GM18508 (cell line): ENCODE measurements at regions not wholly inside any gene's neighbourhood (a gene's known extent, or its start where the extent isn't known, plus 50 kb on each side); places are given as distances from the start of the nearest gene placed in this dataset.

ENCODE experiments used
- ATAC-seq: cut with Tn5 transposase; IDR thresholded peaks from one replicate; pipeline ENCODE4 v1.9.1; 2021; ENCODE audit warnings: moderate number of reproducible peaks; ENCODE audit not compliant: insufficient read depth, unreplicated experiment

DNA sequence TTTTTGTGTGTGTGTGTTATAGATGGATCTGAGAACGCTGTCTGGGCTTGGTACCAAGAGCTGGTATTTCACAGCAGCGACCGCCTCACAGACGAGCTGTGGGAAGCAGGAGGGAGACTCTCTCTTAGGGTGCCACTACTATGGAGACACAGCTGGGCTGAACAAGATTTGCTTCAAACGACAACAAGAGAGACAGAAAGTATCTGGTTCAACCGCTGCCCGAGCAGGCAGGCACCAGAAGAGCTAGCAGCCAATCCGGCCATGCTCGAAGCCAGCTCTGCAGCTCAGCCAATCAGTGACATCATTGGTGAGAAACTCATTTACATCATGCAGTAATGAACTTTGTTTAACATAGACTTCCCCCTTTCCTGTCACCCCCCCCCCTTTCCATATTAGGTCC is 341.3 kb downstream of the USP25 start:
- ATAC-seq, result no peak

DNA sequence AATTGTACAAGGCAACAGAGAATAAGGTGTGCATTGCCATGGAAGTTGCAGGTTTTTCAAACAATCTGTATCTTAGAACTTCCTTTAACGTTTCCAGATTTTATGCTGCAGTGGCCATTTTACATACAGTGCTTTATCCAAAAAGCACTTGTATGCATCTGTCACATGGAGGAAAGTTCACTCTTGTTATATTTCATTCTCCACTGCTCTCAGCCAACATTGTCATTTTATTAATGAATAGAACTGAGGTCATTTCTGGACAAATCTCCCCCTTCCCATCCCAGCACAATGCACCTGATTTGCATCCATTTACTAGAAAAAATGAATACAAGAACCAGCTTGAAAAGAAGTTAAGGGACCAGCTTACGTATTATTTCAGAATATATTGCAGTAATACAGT is 342.0 kb downstream of the USP25 start:
- no peak for ATAC-seq

DNA sequence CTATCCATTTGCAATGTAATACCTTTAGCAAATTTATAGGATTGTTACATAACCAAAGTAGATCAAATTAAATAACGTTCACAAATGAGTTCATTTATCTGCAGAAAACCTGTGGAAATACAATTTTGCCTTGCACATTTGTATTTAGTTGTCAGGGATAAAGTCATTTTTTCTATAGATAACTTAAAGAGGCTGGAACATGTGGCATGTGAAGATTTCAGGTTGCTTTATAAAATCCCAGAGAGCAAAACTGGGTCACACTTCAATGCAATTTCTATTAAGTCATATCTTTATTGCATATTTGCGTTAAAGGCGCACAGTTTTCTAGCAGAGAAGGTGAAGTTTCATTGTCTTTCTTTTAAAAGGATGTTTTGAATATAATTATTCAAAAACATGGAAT is 342.4 kb downstream of the USP25 start:
- no peak for ATAC-seq

DNA sequence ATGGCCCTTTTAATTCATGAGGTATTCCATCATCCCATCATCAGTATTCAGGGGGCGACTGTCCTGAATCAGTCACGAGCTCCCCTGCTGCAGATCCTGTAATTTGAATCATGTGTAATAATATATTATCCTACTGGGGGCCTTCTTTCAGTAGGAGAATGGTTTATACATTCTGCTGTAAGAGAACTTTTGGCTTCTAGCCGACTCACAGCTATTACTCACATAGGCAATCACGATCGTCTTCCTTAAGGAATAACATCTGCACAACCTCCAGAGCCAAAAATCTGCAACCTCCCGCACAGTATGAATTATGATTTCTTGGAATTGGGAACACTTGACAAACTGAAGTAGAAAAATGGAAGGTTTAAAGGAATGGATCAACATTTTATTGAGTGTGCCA is 343.0 kb downstream of the USP25 start:
- no peak for ATAC-seq

DNA sequence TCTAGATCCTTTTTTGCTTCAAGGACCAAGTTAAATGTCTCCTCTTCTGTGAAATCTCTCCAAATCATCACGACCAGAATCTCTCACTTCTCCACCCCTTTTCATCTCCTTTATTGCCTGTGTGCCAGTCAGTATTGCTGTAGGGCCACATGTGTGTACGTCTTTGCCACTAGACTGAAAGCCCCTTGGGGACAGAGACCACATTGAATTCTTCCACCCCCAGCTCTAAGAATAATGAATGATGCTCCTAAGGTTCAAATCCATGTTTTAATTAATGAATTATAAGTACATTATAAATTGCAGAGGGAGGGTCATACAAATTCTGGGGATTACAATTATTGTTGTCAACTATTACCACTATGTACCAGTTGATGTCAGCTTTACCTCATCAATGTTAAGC is 343.8 kb downstream of the USP25 start:
- no peak for ATAC-seq

DNA sequence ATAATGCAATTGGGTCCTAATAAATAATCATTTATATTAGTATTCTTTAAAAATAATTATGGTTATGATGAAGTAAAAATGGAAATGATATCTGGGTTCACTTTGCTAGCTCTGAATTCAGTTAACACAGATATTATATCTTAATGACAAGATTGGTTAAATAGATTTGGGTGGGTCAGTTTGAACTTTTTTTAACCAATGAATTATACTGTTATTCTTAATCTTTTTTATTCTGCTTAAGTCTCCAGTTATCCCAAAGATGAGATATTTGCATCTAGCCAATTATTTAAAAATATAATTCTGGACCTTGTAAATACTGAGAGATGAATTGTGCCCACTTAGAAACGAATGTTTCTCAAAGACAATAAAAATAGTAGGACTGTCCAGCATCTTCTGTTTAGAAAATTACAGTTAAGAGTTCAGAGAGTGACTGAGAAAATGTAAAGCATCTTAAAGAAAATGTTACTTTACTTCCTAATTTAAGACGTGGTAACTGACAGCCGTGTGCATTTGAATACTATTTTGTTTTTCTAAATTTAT is 345.2 kb downstream of the USP25 start:
- ATAC-seq, result no peak

DNA sequence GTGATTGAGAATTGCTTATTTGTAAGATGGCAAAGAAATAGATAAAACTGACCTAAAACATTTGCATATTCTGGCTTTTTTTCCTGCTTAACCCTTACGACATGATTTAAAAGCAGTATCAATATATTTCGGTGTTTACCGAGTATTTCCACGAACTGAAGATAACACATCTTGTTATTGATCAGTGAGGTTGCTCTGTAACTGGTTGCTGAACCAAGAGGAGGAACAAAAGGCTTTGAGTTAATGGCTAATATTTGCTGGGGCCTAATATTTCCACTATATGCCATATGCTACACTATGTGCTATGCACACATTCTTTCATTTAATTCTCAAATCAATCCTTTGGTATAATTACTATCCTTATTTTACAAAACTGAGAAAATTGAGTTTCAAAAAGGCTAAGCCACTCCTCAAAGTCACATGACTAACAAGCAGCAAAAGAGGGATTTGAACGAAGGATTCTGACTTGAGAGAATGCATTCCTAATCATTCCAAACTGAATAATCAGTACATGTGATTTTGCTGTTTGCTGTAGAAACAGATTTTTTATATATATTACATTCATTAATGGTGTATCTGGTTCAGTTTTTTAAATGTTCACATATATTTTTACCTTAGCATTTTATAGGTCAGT is 346.0 kb downstream of the USP25 start:
- ATAC-seq, result no peak

DNA sequence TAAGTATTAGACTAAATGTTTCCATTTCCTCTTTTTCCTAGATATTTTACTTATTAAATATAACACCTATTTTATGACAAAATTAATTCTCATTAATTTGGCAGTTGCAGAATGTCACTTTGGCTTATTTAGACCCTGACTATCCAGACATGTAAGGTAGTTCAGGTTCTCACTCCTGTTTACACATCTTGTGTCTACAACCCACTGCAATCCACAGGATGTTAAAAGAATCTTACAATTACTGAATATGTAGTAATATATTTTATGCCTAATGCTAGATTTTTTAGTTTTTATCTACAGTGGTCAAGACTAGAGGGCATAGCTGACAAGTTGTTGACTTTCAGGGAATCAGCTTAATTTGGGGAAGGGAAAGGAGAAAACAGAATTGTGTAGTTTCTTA is 346.7 kb downstream of the USP25 start:
- ATAC-seq, result no peak

DNA sequence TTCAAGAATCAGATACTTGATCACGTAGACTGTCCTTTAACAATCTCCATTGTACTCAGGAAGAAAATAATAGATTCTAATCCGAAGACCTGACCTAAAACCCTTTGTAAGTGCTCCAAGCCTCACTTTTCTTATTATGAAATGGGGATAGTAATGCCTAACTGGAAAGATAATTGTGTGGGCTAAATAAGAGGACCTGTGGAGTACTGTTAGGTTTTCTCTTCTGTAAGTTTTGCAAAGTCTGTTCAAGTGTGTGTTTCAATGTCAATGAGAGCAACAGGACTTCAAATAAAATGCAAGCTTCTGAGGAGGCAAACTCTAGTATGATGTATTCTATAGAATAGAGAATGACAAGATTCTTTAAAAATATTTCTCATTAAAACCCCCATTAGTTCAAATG is 348.6 kb downstream of the USP25 start:
- no peak for ATAC-seq

DNA sequence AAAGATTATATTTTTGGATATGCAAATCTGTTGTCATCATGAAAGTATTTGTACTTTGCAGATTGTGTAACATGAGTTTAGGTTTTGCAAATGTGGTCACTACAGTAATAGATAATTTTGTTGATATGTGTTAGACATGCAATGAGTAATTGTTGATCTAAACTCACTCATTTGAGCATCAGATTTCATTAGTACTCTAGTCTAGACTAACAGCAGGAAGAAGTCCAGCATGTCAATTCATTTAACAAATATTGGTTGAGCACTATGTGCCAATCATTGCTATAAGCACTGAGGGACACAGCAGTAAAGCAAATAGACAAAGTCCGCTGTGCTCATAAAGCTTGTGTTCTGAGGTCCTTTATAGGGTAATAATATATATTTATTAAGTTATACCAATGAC is 350.0 kb downstream of the USP25 start:
- ATAC-seq, result no peak

DNA sequence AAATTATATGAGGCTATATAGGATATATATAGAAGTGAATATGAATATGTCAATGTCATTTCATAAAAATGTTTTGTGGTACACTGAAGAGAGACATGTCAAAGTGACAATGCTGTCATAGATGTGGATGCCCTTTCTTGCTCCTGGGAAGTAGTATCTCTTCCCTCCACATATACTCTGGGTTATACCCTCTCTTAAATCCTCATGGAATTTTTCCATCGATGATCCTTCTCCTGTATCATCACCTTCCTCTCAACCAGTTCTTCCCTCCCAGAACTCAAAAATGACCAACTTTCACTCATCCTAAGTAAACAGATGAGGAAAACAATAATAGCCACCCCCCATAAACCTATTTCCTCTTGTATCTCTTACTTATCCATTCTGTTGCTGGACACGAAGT is 351.5 kb downstream of the USP25 start:
- no peak for ATAC-seq

DNA sequence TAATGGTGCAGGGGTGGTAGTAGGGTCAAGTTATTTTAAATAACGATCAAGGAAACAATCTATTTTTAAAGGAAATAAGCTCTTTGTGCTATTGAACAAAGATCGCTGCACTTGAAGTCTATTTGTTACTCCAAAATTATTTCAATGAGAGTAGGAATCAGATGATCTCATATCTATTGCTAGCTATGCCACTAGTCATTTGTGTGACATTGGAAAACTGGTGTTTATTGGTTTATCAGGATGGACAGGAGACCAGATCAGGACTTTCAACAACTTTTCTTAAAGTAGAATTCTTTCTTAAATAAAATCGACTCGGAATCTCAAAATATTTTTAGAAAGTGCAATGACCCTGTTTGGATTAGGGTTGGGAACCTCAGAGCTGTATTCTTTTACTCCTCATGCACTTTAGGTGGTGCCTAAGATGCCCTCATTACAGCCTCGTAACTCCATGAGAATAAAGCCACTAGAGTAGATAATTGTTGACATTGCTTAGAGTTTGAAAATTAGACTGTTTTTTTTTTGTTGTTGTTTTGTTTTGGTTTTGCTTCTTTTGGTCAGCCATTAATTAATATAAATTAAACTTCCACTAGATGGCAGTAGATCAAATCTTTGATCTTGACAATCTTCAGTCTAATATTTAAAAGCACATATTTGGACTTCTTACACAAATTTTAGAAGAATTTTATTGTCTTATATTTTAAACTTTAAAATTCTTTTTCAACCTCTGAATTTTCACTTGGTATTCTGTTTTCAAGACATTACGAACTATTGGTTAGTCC is 352.4 kb downstream of the USP25 start:
- no peak for ATAC-seq

DNA sequence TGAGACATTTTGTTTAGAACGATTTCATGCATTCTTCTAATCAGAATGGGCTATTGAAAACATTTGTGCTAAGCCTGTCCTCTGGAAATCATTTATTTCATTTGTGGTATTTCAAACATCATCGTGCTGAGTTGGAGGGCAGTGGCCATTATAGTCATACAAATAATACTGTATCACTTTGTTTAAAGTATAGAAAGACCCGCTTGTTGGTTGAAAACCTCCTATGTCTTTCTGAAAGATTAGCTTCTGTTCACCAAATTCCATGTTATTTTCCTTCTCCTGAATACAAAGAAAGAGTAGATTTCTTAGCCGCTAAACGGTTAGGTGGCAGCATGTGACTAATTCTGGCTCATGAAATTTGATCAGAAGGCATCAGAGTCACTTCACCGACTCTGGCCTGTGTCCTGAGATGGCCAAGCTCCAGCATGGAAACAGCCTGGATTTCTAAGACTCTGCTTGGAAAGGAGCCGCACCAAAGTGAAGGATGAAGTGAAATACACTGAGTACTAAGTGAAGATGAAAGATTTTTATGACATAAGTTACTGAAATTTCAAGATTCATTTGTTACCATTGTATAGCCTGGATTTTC is 355.1 kb downstream of the USP25 start:
- ATAC-seq, result no peak

DNA sequence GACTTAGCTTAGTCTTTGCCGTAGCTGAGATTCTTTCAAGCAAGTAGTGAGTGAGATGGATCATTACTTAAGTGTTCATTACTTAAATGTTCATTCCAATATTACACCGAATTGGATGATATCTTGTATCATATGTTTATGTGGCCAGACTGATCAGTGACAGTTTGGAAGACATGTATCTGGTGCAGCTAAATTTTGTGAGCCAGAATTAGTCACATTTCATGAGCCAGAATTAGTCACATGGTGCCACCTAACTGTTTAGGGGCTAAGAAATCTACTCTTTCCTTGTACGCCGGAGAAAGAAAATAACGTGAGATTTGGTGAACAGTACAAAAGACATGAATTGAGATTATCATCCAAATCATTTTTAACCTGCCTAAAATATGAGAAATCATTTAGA is 355.6 kb downstream of the USP25 start:
- ATAC-seq, result no peak

DNA sequence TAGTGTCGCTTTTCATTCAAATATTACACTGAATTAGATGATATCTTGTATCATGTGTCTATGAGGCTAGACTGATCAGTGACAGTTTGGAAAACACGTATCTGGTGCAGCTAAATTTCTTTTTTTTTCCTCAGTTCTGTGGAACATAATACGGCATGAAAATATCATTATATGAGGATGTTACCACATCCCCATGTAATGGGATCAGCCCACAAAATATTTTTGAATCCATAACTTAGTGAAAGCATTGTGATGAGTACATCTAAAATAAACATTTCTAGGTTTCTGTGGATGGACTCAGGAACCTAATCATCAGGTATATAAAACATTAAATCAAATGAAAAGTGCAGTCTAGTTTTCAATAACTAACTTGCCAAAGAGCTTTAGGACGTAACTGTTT is 356.3 kb downstream of the USP25 start:
- ATAC-seq, result no peak

DNA sequence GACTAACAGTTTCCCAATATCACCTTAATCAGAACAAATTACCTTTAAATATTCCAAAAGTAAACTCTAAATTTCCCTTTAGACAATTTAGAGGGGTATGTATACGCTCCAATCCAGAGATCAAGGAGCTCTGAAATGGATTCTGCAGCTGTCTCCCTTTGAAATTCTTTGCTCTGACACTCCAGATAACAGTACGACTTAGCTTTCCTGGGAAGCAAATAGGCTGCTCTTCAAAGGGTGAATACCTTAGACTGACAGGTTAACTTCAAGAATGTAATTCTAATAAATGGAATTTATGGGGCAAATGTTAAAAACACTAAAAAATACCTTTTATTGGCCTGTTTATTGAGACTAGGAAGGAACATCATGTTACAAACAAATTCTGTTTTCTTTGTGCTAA is 357.2 kb downstream of the USP25 start:
- ATAC-seq, result no peak

DNA sequence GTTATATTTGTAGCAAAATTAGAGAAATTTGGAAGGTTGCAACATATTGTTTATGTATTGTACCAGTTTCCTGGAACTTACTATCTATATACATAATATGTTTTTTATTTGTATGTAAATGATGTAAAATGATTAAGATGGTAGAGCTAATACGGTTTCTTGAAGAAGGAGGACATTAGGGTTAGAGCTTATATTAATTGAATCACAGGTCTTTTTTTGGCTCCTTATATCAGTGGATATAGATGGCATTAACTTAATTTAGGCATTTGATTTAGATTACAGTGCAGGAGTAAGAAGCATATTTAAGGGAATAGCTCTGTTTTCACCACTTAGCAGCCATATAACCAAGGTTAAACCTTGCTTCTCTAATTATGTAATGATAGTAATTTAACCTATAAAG is 357.7 kb downstream of the USP25 start:
- no peak for ATAC-seq

DNA sequence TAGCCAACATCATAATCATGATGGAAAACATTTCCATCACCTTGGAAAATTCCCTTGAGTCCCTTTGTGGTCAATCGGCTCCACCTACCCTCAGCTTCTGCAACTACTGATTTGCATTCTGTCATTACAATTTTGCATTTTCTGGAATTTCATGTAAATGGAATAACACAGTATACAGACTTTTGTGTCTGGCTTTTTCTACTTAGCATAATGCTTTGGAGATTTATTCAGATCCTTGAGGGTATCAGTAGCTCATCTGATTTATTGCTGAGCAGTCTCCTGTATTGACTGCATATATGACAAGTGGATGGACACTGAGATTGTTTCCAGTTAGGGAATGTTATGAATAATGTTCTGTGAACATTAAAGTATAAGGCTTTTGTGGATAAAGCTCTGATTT is 358.3 kb downstream of the USP25 start:
- ATAC-seq, result no peak

DNA sequence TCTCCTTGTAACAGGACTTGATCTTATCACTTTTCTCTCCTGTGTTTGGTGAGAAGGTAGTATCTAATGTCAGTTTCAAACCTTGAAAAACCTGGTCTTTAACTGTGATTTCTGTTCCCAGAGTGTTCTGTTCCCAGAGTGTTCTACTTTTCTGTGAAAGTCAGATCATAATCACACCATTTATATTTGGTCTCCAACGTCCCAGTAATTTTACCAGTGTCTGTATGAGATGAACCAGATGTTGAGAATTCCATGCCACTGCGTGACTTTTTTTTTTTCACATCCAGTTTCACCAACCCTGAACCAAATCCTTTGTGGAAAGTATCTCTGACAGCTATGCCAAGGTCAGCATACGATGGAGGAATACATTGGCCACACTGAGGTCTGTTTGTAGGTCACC is 365.2 kb downstream of the USP25 start:
- ATAC-seq, result no peak

DNA sequence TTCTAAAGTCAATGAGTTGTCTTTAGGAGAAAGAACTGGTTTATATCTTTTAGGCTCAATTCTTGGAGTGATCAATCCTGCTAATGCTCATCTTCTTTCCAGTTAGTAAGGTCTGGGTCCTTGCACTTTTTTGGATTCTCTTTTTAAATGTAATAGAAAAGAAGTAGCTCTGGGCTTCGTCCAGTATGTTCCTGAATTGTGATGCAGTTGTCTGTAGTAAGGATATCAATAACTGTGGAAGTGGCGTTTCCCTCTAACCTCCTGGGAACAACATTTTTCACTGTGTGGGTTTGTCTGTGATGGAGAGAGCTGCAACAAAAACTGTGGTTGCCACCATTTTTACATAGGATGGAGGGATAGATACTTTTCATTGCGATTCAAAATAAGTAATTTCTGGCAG is 367.2 kb downstream of the USP25 start:
- no peak for ATAC-seq

DNA sequence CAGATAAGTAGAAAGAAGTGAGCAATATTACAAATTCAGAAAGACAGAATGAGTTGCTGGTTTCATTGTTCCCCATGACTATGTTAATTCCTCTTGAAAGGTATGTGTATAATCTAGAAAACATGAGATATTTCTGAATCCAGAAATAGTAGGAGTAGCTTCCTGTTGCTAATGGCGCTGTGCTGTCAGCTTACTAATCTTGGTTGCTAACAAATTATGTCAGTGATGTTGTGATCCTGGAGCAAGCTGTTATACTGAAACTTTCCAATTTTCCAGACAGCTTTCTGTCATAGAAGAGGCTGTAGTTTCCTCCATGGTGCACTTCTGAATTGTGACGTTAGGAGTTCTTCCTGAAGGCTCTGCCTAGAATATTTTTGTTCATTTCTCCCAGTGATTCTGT is 372.3 kb downstream of the USP25 start:
- no peak for ATAC-seq
